GM23338 (cell line): ENCODE measurements at regions not wholly inside any gene's neighbourhood (a gene's known extent, or its start where the extent isn't known, plus 50 kb on each side); places are given as distances from the start of the nearest gene placed in this dataset.

Experiments used
- ATAC-seq: fragments of 200-7000 bp; cut with Tn5 transposase; 3 replicates; pipeline ENCODE4 v1.9.1; 2020
- DNase-seq: peaks from one replicate; pipeline ENCODE4 v3.0.0-alpha.2; 2015; ENCODE audit warnings: low spot score
- H2AFZ ChIP-seq: fragments of 200-600 bp; sonication (generic); 2 replicates; pipeline ENCODE4 v1.8.0; 2016; ENCODE audit warnings: antibody characterized with exemption, mild to moderate bottlenecking, moderate library complexity
- H3F3A ChIP-seq: fragments of 200-600 bp; sonication (generic); replicated peaks from 2 replicates; pipeline ENCODE4 v1.8.0; 2017; ENCODE audit warnings: antibody characterized with exemption, mixed run types, low read depth
- H3K27ac ChIP-seq: fragments of 200-600 bp; sonication (generic); 2 replicates; pipeline ENCODE4 v1.6.1; 2016; ENCODE audit warnings: low read depth
- H3K27me3 ChIP-seq: fragments of 200-600 bp; sonication (generic); 2 replicates; pipeline ENCODE4 v1.8.0; 2016; ENCODE audit warnings: mild to moderate bottlenecking, mixed run types, moderate library complexity; ENCODE audit not compliant: insufficient read depth
- H3K36me3 ChIP-seq: fragments of 200-600 bp; sonication (generic); 2 replicates; pipeline ENCODE4 v1.8.0; 2016; ENCODE audit warnings: mild to moderate bottlenecking; ENCODE audit not compliant: insufficient read depth
- H3K4me1 ChIP-seq: fragments of 200-600 bp; sonication (generic); 2 replicates; pipeline ENCODE4 v1.8.0; 2016; ENCODE audit warnings: mild to moderate bottlenecking, moderate library complexity; ENCODE audit not compliant: insufficient read depth
- H3K4me2 ChIP-seq: fragments of 200-600 bp; sonication (generic); 2 replicates; pipeline ENCODE4 v1.7.1; 2017; ENCODE audit warnings: mixed run types
- H3K4me3 ChIP-seq: fragments of 200-600 bp; sonication (generic); 2 replicates; pipeline ENCODE4 v1.6.1; 2016; ENCODE audit warnings: mixed run types
- H3K79me2 ChIP-seq: fragments of 200-600 bp; sonication (generic); replicated peaks from 2 replicates; pipeline ENCODE4 v1.8.0; 2017; ENCODE audit warnings: mild to moderate bottlenecking; ENCODE audit not compliant: insufficient read depth
- H3K9me2 ChIP-seq: fragments of 200-600 bp; sonication (generic); 2 replicates; pipeline ENCODE4 v1.8.0; 2017; ENCODE audit not compliant: insufficient read depth
- H4K20me1 ChIP-seq: fragments of 200-600 bp; sonication (generic); replicated peaks from 2 replicates; pipeline ENCODE4 v1.8.0; 2017; ENCODE audit warnings: mild to moderate bottlenecking; ENCODE audit not compliant: insufficient read depth
- H3K27ac Mint-ChIP-seq: 2 replicates; pipeline ENCODE4 v1.8.0; 2020; ENCODE audit warnings: inconsistent platforms, mild to moderate bottlenecking, moderate library complexity, mixed read lengths
- H3K27me3 Mint-ChIP-seq: 3 replicates; pipeline ENCODE4 v1.8.0; 2022; ENCODE audit warnings: low read depth, mild to moderate bottlenecking, moderate library complexity, mixed read lengths, inconsistent platforms; ENCODE audit not compliant: insufficient read depth, poor library complexity
- H3K36me3 Mint-ChIP-seq: 3 replicates; pipeline ENCODE4 v1.8.0; 2021; ENCODE audit warnings: low read depth, mild to moderate bottlenecking, inconsistent platforms, moderate library complexity, mixed read lengths
- H3K4me1 Mint-ChIP-seq: 3 replicates; pipeline ENCODE4 v1.8.0; 2020; ENCODE audit warnings: mild to moderate bottlenecking, inconsistent platforms, mixed read lengths
- H3K4me3 Mint-ChIP-seq: 3 replicates; pipeline ENCODE4 v1.8.0; 2021; ENCODE audit warnings: moderate library complexity, mild to moderate bottlenecking, inconsistent platforms, mixed read lengths
- H3K9me3 Mint-ChIP-seq: 3 replicates; pipeline ENCODE4 v1.8.0; 2020; ENCODE audit warnings: moderate library complexity, mild to moderate bottlenecking, inconsistent platforms, mixed read lengths
- CREB1 ChIP-seq: fragments of 250-450 bp; sonication (Bioruptor Pico); IDR thresholded peaks from 2 replicates; pipeline ENCODE4 v1.5.0; 2020; ENCODE audit warnings: low read depth, mild to moderate bottlenecking, moderate library complexity
- ETS1 ChIP-seq: IDR thresholded peaks from 2 replicates; pipeline ENCODE4 v1.6.1; 2016; ENCODE audit warnings: antibody characterized with exemption
- EZH2phosphoT487 ChIP-seq: fragments of 200-600 bp; sonication (generic); IDR thresholded peaks from one replicate; pipeline ENCODE4 v1.8.1; 2018; ENCODE audit warnings: antibody characterized with exemption; ENCODE audit not compliant: unreplicated experiment
- NANOG ChIP-seq: IDR thresholded peaks from 2 replicates; pipeline ENCODE4 v1.6.1; 2016; ENCODE audit warnings: antibody characterized with exemption, borderline replicate concordance
- ZNF331 ChIP-seq: fragments of 250-450 bp; sonication (Bioruptor Pico); IDR thresholded peaks from 2 replicates; pipeline ENCODE4 v1.5.0; 2020; ENCODE audit warnings: low read depth, mild to moderate bottlenecking, moderate library complexity
- TF ChIP-seq, protein P1 (sequence below): fragments of 250-450 bp; sonication (Bioruptor Pico); IDR thresholded peaks from 2 replicates; pipeline ENCODE4 v1.5.0; 2020; ENCODE audit warnings: mild to moderate bottlenecking, moderate library complexity
- TF ChIP-seq, protein P2 (sequence below), 2 experiments: fragments of 200-600 bp in 1 of 2; sonication (generic) in 1 of 2; conservative IDR thresholded peaks; 2 replicates each; pipeline versions ENCODE4 v1.5.1 to v1.6.1; 2016 to 2017; ENCODE audit warnings: antibody characterized with exemption in 2 of 2, low read depth in 2 of 2, mild to moderate bottlenecking in 2 of 2, moderate library complexity in 1 of 2

DNA sequence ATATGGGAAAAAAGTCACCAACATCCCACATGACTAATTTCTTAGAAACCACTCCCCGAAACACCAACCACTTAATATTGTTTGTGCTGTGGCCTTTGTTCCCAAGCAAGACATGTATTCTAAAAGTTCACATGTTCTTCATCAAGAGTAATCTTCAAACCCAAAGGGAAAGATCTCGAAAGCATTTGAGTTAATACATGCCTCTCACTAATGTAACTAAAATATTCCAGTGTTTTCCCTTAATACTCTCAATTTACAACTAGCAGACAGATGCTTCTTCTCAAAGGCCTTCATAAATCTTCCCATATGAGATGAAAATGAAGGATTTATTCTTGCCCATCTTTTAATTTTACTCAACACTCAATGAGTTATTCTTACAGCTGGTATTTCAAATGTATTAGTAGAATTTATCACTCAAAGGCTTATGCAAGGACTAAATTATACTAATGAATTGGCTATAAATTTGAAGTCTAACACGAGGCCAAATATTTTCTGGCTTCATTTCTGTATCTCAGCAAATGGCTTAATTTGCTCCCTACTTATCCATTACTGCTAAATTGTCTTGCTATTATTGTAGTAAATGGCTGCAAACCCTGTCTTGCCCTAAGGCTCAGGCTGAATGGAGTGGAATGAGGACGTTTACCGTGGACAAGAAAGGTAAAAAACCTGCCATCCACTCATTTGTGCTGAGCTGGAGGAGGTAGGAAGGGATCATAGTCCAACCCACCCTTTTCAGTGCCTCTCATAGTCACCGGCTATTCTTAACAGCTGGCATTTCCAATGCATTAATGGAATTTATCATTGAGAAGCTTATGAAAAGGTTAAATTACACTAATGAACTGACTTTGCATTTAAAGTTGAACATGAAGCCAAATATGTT lies 474.4 kb downstream of the RASEF start:
- Mint-ChIP-seq H3K27me3 (no peaks in the 10 kb centered on the region), H3K27ac (no peak overlapping the region), H3K4me3 (no peak overlapping the region), H3K9me3 (no peaks in the 10 kb centered on the region), H3K36me3 (no peaks in the 10 kb centered on the region; the same call in 2 of the 3 replicates), H3K4me1 (no peaks in the 10 kb centered on the region)
- no peaks in the 10 kb centered on the region for H4K20me1 ChIP-seq
- ATAC-seq (no peak), DNase-seq (no peak)
- H3K36me3 ChIP-seq = no peaks in the 10 kb centered on the region
- H3K79me2 ChIP-seq = no peaks in the 10 kb centered on the region
- H3K9me2 ChIP-seq = peaks cover 10% of the 10 kb centered on the region
- H2AFZ ChIP-seq = no peak overlapping the region
- H3K27me3 ChIP-seq = no peaks in the 10 kb centered on the region
- H3K27ac ChIP-seq = no peak overlapping the region
- no peak overlapping the region for H3K4me3 ChIP-seq
- H3F3A ChIP-seq = no peaks in the 10 kb centered on the region
- TF ChIP-seq EZH2phosphoT487 (no peak), ZNF331 (CRISPR knock-in tag) (no peak), NANOG (no peak), ETS1 (no peak), CREB1 (CRISPR knock-in tag) (no peak)
- TF ChIP-seq, protein P1, sequence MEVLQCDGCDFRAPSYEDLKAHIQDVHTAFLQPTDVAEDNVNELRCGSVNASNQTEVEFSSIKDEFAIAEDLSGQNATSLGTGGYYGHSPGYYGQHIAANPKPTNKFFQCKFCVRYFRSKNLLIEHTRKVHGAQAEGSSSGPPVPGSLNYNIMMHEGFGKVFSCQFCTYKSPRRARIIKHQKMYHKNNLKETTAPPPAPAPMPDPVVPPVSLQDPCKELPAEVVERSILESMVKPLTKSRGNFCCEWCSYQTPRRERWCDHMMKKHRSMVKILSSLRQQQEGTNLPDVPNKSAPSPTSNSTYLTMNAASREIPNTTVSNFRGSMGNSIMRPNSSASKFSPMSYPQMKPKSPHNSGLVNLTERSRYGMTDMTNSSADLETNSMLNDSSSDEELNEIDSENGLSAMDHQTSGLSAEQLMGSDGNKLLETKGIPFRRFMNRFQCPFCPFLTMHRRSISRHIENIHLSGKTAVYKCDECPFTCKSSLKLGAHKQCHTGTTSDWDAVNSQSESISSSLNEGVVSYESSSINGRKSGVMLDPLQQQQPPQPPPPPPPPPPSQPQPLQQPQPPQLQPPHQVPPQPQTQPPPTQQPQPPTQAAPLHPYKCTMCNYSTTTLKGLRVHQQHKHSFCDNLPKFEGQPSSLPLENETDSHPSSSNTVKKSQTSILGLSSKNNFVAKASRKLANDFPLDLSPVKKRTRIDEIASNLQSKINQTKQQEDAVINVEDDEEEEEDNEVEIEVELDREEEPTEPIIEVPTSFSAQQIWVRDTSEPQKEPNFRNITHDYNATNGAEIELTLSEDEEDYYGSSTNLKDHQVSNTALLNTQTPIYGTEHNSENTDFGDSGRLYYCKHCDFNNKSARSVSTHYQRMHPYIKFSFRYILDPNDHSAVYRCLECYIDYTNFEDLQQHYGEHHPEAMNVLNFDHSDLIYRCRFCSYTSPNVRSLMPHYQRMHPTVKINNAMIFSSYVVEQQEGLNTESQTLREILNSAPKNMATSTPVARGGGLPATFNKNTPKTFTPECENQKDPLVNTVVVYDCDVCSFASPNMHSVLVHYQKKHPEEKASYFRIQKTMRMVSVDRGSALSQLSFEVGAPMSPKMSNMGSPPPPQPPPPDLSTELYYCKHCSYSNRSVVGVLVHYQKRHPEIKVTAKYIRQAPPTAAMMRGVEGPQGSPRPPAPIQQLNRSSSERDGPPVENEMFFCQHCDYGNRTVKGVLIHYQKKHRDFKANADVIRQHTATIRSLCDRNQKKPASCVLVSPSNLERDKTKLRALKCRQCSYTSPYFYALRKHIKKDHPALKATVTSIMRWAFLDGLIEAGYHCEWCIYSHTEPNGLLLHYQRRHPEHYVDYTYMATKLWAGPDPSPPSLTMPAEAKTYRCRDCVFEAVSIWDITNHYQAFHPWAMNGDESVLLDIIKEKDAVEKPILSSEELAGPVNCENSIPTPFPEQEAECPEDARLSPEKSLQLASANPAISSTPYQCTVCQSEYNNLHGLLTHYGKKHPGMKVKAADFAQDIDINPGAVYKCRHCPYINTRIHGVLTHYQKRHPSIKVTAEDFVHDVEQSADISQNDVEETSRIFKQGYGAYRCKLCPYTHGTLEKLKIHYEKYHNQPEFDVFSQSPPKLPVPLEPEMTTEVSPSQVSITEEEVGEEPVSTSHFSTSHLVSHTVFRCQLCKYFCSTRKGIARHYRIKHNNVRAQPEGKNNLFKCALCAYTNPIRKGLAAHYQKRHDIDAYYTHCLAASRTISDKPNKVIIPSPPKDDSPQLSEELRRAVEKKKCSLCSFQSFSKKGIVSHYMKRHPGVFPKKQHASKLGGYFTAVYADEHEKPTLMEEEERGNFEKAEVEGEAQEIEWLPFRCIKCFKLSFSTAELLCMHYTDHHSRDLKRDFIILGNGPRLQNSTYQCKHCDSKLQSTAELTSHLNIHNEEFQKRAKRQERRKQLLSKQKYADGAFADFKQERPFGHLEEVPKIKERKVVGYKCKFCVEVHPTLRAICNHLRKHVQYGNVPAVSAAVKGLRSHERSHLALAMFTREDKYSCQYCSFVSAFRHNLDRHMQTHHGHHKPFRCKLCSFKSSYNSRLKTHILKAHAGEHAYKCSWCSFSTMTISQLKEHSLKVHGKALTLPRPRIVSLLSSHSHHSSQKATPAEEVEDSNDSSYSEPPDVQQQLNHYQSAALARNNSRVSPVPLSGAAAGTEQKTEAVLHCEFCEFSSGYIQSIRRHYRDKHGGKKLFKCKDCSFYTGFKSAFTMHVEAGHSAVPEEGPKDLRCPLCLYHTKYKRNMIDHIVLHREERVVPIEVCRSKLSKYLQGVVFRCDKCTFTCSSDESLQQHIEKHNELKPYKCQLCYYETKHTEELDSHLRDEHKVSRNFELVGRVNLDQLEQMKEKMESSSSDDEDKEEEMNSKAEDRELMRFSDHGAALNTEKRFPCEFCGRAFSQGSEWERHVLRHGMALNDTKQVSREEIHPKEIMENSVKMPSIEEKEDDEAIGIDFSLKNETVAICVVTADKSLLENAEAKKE (CRISPR knock-in tag) = no peak
- TF ChIP-seq, protein P2, sequence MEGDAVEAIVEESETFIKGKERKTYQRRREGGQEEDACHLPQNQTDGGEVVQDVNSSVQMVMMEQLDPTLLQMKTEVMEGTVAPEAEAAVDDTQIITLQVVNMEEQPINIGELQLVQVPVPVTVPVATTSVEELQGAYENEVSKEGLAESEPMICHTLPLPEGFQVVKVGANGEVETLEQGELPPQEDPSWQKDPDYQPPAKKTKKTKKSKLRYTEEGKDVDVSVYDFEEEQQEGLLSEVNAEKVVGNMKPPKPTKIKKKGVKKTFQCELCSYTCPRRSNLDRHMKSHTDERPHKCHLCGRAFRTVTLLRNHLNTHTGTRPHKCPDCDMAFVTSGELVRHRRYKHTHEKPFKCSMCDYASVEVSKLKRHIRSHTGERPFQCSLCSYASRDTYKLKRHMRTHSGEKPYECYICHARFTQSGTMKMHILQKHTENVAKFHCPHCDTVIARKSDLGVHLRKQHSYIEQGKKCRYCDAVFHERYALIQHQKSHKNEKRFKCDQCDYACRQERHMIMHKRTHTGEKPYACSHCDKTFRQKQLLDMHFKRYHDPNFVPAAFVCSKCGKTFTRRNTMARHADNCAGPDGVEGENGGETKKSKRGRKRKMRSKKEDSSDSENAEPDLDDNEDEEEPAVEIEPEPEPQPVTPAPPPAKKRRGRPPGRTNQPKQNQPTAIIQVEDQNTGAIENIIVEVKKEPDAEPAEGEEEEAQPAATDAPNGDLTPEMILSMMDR (conservative IDR thresholded peaks at IDR 0.05; ENCODE audit: low read depth in 2 of 2) = no peak
- no peak overlapping the region for H3K4me2 ChIP-seq
- no peaks in the 10 kb centered on the region for H3K4me1 ChIP-seq
